ENCODE measurements at regions not wholly inside any gene's neighbourhood (a gene's known extent, or its start where the extent isn't known, plus 50 kb on each side); places are given as distances from the start of the nearest gene placed in this dataset.

- Mint-ChIP-seq H3K4me1 (ENCODE audit: low read depth) (peaks cover 11% of the 10 kb centered on the region), H3K27me3 (no peaks in the 10 kb centered on the region), H3K9me3 (no peaks in the 10 kb centered on the region), H3K4me3 (no peak overlapping the region), H3K27ac (no peak overlapping the region), H3K36me3 (ENCODE audit: low read depth) (no peaks in the 10 kb centered on the region)
- Histone ChIP-seq H3K9me3 (ENCODE audit: control insufficient read depth in 1 of 2, insufficient read depth in 1 of 2, low read length in 2 of 2) (no peaks in the 10 kb centered on the region), H3K4me3 (ENCODE audit: low read length) (no peak overlapping the region), H3K27me3 (ENCODE audit: control insufficient read depth in 1 of 2, insufficient read depth in 2 of 2, low read length in 2 of 2) (no peaks in the 10 kb centered on the region), H3K36me3 (ENCODE audit: insufficient read depth, low read length) (no peaks in the 10 kb centered on the region), H3K27ac (ENCODE audit: low read depth in 1 of 2, low read length in 2 of 2) (no peak overlapping the region), H3K4me1 (ENCODE audit: insufficient read depth, low read length) (peaks cover 20% of the 10 kb centered on the region)
- TF ChIP-seq, protein P1, sequence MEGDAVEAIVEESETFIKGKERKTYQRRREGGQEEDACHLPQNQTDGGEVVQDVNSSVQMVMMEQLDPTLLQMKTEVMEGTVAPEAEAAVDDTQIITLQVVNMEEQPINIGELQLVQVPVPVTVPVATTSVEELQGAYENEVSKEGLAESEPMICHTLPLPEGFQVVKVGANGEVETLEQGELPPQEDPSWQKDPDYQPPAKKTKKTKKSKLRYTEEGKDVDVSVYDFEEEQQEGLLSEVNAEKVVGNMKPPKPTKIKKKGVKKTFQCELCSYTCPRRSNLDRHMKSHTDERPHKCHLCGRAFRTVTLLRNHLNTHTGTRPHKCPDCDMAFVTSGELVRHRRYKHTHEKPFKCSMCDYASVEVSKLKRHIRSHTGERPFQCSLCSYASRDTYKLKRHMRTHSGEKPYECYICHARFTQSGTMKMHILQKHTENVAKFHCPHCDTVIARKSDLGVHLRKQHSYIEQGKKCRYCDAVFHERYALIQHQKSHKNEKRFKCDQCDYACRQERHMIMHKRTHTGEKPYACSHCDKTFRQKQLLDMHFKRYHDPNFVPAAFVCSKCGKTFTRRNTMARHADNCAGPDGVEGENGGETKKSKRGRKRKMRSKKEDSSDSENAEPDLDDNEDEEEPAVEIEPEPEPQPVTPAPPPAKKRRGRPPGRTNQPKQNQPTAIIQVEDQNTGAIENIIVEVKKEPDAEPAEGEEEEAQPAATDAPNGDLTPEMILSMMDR (IDR thresholded peaks at IDR 0.05) = no peak
- DNase-seq (no peak), ATAC-seq (ENCODE audit: poor library complexity) (no peak)
- intact Hi-C loops (cut with DNase I, micrococcal nuclease) = loop anchor here in 1 of 2 experiments (5.0 to 10.0 kb wide), 2 partner anchors 39 to 133 kb away; partner anchors contain the start of genes ACP1 and SH3YL1
- ChIA-PET POLR2A (no interaction called here), CTCF (no interaction called here)
Measured at GRCh38 chr2:397926-398325, 110.0 kb upstream of the ALKAL2 start.

DNA sequence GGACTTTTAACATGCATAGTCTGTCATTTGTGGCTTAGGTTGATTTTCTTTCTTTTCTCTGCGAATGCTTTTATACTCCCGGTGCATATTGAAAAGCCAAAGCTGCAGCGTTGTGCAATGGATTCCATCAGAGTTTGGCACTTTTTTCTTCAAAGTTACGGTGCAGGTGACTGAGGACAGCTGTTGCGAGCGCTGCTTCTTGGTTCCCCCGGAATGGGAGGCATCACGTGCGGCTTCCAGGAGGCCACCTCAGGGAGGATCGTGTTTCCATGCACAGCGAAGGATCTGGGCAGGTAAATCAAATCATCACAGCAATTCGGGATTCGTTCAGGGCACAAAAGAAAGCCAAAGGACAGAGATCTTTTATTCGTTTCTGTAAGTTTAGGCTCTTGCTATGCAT, 109.6 kb upstream of the ALKAL2 start:
- no peaks in the 10 kb centered on the region for H3K36me3 ChIP-seq (ENCODE audit: insufficient read depth, low read length)
- Mint-ChIP-seq H3K9me3 (no peaks in the 10 kb centered on the region), H3K4me1 (ENCODE audit: low read depth) (peaks cover 11% of the 10 kb centered on the region), H3K4me3 (no peak overlapping the region), H3K27ac (no peak overlapping the region), H3K36me3 (ENCODE audit: low read depth) (no peaks in the 10 kb centered on the region), H3K27me3 (no peaks in the 10 kb centered on the region)
- no peak overlapping the region for H3K27ac ChIP-seq (ENCODE audit: low read depth in 1 of 2, low read length in 2 of 2)
- H3K4me1 ChIP-seq (ENCODE audit: insufficient read depth, low read length) = peaks cover 24% of the 10 kb centered on the region
- no peaks in the 10 kb centered on the region for H3K9me3 ChIP-seq (ENCODE audit: control insufficient read depth in 1 of 2, insufficient read depth in 1 of 2, low read length in 2 of 2)
- POLR2A ChIA-PET = no interaction called here
- no peak overlapping the region for H3K4me3 ChIP-seq (ENCODE audit: low read length)
- CTCF ChIA-PET = no interaction called here
- H3K27me3 ChIP-seq (ENCODE audit: control insufficient read depth in 1 of 2, insufficient read depth in 2 of 2, low read length in 2 of 2) = no peaks in the 10 kb centered on the region
- ATAC-seq (ENCODE audit: poor library complexity) = no peak
- no peak for DNase-seq
- intact Hi-C loops (cut with DNase I, micrococcal nuclease) = loop anchor here in 1 of 2 experiments (5.0 to 10.0 kb wide), 2 partner anchors 40 to 133 kb away; partner anchors contain the start of genes ACP1 and SH3YL1
- TF ChIP-seq, protein P1 (IDR thresholded peaks at IDR 0.05) = no peak

DNA sequence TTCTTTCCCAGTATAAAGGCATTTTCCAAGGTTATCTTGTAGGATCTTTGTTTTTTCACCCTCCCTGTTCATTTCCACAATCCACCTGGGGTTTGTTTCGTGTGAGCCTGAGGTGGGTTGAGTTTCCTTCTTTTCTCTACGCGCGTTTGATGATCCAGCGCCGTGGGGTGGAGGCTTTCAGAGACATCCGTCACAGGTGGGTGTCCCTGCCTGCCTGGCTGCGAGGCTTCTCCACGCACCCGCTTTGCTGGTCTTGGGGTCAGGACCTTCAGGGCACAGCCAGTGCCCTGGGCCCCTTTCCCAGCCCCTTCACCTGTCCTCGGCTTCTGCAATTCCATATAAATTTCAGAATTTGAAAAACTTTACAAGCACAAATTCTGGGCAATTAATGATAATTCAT, 109.0 kb upstream of the ALKAL2 start:
- Mint-ChIP-seq H3K27me3 (no peaks in the 10 kb centered on the region), H3K36me3 (ENCODE audit: low read depth) (no peaks in the 10 kb centered on the region), H3K4me1 (ENCODE audit: low read depth) (peaks cover 11% of the 10 kb centered on the region), H3K9me3 (no peaks in the 10 kb centered on the region), H3K4me3 (no peak overlapping the region), H3K27ac (no peak overlapping the region)
- ChIA-PET POLR2A (no interaction called here), CTCF (no interaction called here)
- Histone ChIP-seq H3K9me3 (ENCODE audit: control insufficient read depth in 1 of 2, insufficient read depth in 1 of 2, low read length in 2 of 2) (no peaks in the 10 kb centered on the region), H3K27me3 (ENCODE audit: control insufficient read depth in 1 of 2, insufficient read depth in 2 of 2, low read length in 2 of 2) (no peaks in the 10 kb centered on the region), H3K4me3 (ENCODE audit: low read length) (no peak overlapping the region), H3K4me1 (ENCODE audit: insufficient read depth, low read length) (peaks cover 24% of the 10 kb centered on the region), H3K27ac (ENCODE audit: low read depth in 1 of 2, low read length in 2 of 2) (no peak overlapping the region), H3K36me3 (ENCODE audit: insufficient read depth, low read length) (no peaks in the 10 kb centered on the region)
- TF ChIP-seq, protein P1 (IDR thresholded peaks at IDR 0.05) = no peak
- intact Hi-C loops (cut with DNase I, micrococcal nuclease) = loop anchor here in 1 of 2 experiments (5.0 to 10.0 kb wide), 2 partner anchors 40 to 132 kb away; partner anchors contain the start of genes ACP1 and SH3YL1
- ATAC-seq (ENCODE audit: poor library complexity) = no peak
- no peak for DNase-seq

All from CD4-positive, alpha-beta T cell (primary cell).